GM23248 (cell line): ENCODE measurements at regions not wholly inside any gene's neighbourhood (a gene's known extent, or its start where the extent isn't known, plus 50 kb on each side); places are given as distances from the start of the nearest gene placed in this dataset.
"Not testable (repeated sequence)": the region's sequence is repeated elsewhere in the genome, so short reads cannot be mapped to it uniquely, and the experiment has no call there.

Experiments
- DNase-seq: peaks from one replicate; pipeline ENCODE4 v3.0.0-alpha.2; 2015
- H2AFZ ChIP-seq: fragments of 200-600 bp; sonication (generic); 2 replicates; pipeline ENCODE4 v1.6.1; 2016; ENCODE audit warnings: antibody characterized with exemption
- H3F3A ChIP-seq: fragments of 200-600 bp; sonication (generic); 2 replicates; pipeline ENCODE4 v1.6.1; 2016; ENCODE audit warnings: mild to moderate bottlenecking, antibody characterized with exemption, mixed run types; ENCODE audit not compliant: insufficient read depth
- H3K27ac ChIP-seq: fragments of 200-600 bp; sonication (generic); 2 replicates; pipeline ENCODE4 v1.5.1; 2016; ENCODE audit warnings: mild to moderate bottlenecking
- H3K27me3 ChIP-seq: fragments of 200-600 bp; sonication (generic); replicated peaks from 2 replicates; pipeline ENCODE4 v1.6.1; 2016; ENCODE audit warnings: mild to moderate bottlenecking; ENCODE audit not compliant: insufficient read depth
- H3K36me3 ChIP-seq: fragments of 200-600 bp; sonication (generic); 2 replicates; pipeline ENCODE4 v1.6.1; 2016; ENCODE audit warnings: low read depth, mild to moderate bottlenecking
- H3K4me1 ChIP-seq: fragments of 200-600 bp; sonication (generic); 2 replicates; pipeline ENCODE4 v1.6.1; 2016; ENCODE audit warnings: mild to moderate bottlenecking; ENCODE audit not compliant: insufficient read depth
- H3K4me2 ChIP-seq: fragments of 200-600 bp; sonication (generic); one replicate; pipeline ENCODE4 v1.6.1; 2016; ENCODE audit warnings: mild to moderate bottlenecking; ENCODE audit not compliant: unreplicated experiment
- H3K4me3 ChIP-seq: fragments of 200-600 bp; sonication (generic); 2 replicates; pipeline ENCODE4 v1.5.1; 2016; ENCODE audit warnings: mild to moderate bottlenecking
- H3K79me2 ChIP-seq: fragments of 200-600 bp; sonication (generic); 2 replicates; pipeline ENCODE4 v1.6.1; 2016; ENCODE audit warnings: mild to moderate bottlenecking; ENCODE audit not compliant: insufficient read depth
- H3K9ac ChIP-seq: fragments of 200-600 bp; sonication (generic); 2 replicates; pipeline ENCODE4 v1.6.1; 2016; ENCODE audit warnings: mild to moderate bottlenecking
- H3K9me2 ChIP-seq: fragments of 200-600 bp; sonication (generic); 2 replicates; pipeline ENCODE4 v1.6.1; 2016; ENCODE audit warnings: mixed run types, mild to moderate bottlenecking, moderate library complexity; ENCODE audit not compliant: insufficient read depth
- H3K9me3 ChIP-seq: fragments of 200-600 bp; sonication (generic); one replicate; pipeline ENCODE4 v1.6.1; 2017; ENCODE audit warnings: low read depth
- H4K20me1 ChIP-seq: fragments of 200-600 bp; sonication (generic); 2 replicates; pipeline ENCODE4 v1.6.0; 2016; ENCODE audit not compliant: insufficient read depth
- EZH2 ChIP-seq: fragments of 200-600 bp; sonication (generic); IDR thresholded peaks from 2 replicates; pipeline ENCODE4 v1.6.1; 2018; ENCODE audit warnings: antibody characterized with exemption, mild to moderate bottlenecking; ENCODE audit not compliant: insufficient read depth, poor library complexity, severe bottlenecking
- EZH2phosphoT487 ChIP-seq: fragments of 200-600 bp; sonication (generic); IDR thresholded peaks from 2 replicates; pipeline ENCODE4 v1.6.1; 2018; ENCODE audit warnings: antibody characterized with exemption, moderate library complexity, mild to moderate bottlenecking, low read depth; ENCODE audit not compliant: insufficient read depth
- WGBS, 2 experiments: methylation state at CpG; one replicate each; pipeline ENCODE4 v1.1.6; 2015 to 2017; ENCODE audit warnings: low lambda C conversion rate in 2 of 2, low coverage in 1 of 2; ENCODE audit errors: missing lambda C conversion rate in 2 of 2; 5-methylcytosine and 5-hydroxymethylcytosine counted together
- in situ Hi-C: fragments of 300-500 bp; cut with MboI; formaldehyde crosslinking; loops from 2 replicates; pipeline ENCODE4 v1.15.0; 2020

- WGBS, 2 experiments, result 66 to 81% methylated on average over 8 to 9 of the region's 9 CpGs
- no peak overlapping the region for H3K4me3 ChIP-seq
- H3K36me3 ChIP-seq, result no peaks in the 10 kb centered on the region
- DNase-seq, result peak; percentile 61
- H3K9me3 ChIP-seq, result no peaks in the 10 kb centered on the region
- no peak overlapping the region for H2AFZ ChIP-seq
- in situ Hi-C loops, result no loop called here
- H3F3A ChIP-seq, result no peaks in the 10 kb centered on the region; the same call in 1 of the 2 replicates
- H3K27me3 ChIP-seq, result no peaks in the 10 kb centered on the region
- no peak overlapping the region for H3K4me2 ChIP-seq
- H3K9ac ChIP-seq, result no peak overlapping the region
- no peaks in the 10 kb centered on the region for H3K79me2 ChIP-seq
- no peaks in the 10 kb centered on the region for H4K20me1 ChIP-seq
- no peaks in the 10 kb centered on the region for H3K9me2 ChIP-seq
- H3K27ac ChIP-seq, result no peak overlapping the region
- TF ChIP-seq EZH2phosphoT487 (no peak), EZH2 (no peak)
- H3K4me1 ChIP-seq, result no peaks in the 10 kb centered on the region
These were observed 91.0 kb downstream of the CPN2 start for GRCh38 chr3:194259982-194260766.

DNA sequence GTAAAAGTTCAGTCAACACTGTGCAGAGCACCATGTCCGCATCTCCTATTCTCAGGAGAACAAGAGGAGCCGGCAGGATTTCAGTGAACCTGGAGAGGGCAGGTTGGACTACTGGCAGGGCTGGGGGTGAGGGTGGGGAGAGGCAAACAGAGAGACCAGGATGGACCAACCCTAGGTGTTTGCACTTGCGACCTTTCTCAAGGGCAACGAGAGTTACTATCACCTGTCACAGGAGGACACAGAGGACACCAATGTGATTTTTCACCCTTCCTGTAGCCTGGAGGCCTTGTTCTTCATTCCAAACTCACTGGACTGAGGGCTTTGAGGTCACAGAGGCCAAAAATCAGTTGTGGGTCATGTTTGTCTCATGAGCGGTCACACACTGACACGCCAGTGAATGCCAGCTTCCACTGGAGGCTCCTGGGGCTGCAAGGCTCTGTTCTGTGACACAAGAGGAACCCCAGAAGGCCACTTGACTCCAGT lies 89.5 kb downstream of the CPN2 start:
- in situ Hi-C loops, result no loop called here
- WGBS, 2 experiments, result 91 to 97% methylated on average over 6 of the region's 6 CpGs
- TF ChIP-seq EZH2 (no peak), EZH2phosphoT487 (no peak)
- H3K4me2 ChIP-seq, result no peak overlapping the region
- H3K9ac ChIP-seq, result no peak overlapping the region
- peaks cover 7% of the 10 kb centered on the region for H3F3A ChIP-seq
- H3K9me2 ChIP-seq, result no peaks in the 10 kb centered on the region
- H3K36me3 ChIP-seq, result no peaks in the 10 kb centered on the region
- no peak for DNase-seq
- H3K9me3 ChIP-seq, result no peaks in the 10 kb centered on the region
- no peak overlapping the region for H3K27ac ChIP-seq
- no peaks in the 10 kb centered on the region for H3K4me1 ChIP-seq
- no peaks in the 10 kb centered on the region for H3K79me2 ChIP-seq
- no peak overlapping the region for H2AFZ ChIP-seq
- H3K27me3 ChIP-seq, result no peaks in the 10 kb centered on the region
- no peaks in the 10 kb centered on the region for H4K20me1 ChIP-seq
- no peak overlapping the region for H3K4me3 ChIP-seq

- no peak for TF ChIP-seq EZH2phosphoT487
- TF ChIP-seq EZH2, result no peak
- 73 to 74% methylated on average over 10 of the region's 10 CpGs for WGBS, 2 experiments
- H3K36me3 ChIP-seq, result no peaks in the 10 kb centered on the region
- no peak overlapping the region for H2AFZ ChIP-seq
- H3K4me1 ChIP-seq, result no peaks in the 10 kb centered on the region
- no peak overlapping the region for H3K9ac ChIP-seq
- no peaks in the 10 kb centered on the region for H3K27me3 ChIP-seq
- no peaks in the 10 kb centered on the region for H4K20me1 ChIP-seq
- no peak overlapping the region for H3K4me2 ChIP-seq
- in situ Hi-C loops, result no loop called here
- no peaks in the 10 kb centered on the region for H3K79me2 ChIP-seq
- H3F3A ChIP-seq, result peaks cover 7% of the 10 kb centered on the region
- no peak for DNase-seq
- no peak overlapping the region for H3K4me3 ChIP-seq
- H3K9me2 ChIP-seq, result no peaks in the 10 kb centered on the region
- H3K27ac ChIP-seq, result no peak overlapping the region
- H3K9me3 ChIP-seq, result no peaks in the 10 kb centered on the region
These were observed 88.8 kb downstream of the CPN2 start for GRCh38 chr3:194262176-194262924.

DNA sequence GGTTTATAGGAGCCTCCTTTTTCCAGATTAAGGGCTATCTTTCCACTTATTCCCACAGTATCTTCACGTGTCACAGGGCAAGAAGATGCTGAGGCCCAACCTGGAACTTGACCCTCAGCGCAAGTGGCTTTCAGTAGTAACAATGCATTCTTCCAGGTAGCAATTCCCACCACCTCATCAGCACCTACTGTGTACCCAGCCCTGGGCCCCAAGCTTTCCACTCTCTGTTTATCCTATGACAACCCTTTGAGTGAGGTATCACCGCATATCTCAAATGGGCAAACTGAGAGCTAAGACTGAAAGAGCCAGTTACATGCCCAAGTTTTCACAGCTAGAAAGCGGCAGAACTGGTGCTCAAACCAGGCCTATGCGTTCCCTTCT lies 88.2 kb downstream of the CPN2 start:
- in situ Hi-C loops, result no loop called here
- Histone ChIP-seq H2AFZ (no peak overlapping the region), H3K4me3 (no peak overlapping the region), H3K9me3 (no peaks in the 10 kb centered on the region), H4K20me1 (no peaks in the 10 kb centered on the region), H3K9me2 (no peaks in the 10 kb centered on the region), H3K27me3 (no peaks in the 10 kb centered on the region), H3K4me2 (no peak overlapping the region), H3F3A (peaks cover 7% of the 10 kb centered on the region), H3K4me1 (no peaks in the 10 kb centered on the region), H3K79me2 (no peaks in the 10 kb centered on the region), H3K9ac (no peak overlapping the region), H3K27ac (no peak overlapping the region), H3K36me3 (no peaks in the 10 kb centered on the region)
- no peak for TF ChIP-seq EZH2phosphoT487
- WGBS, 2 experiments, result 82 to 85% methylated on average over 5 of the region's 5 CpGs
- no peak for DNase-seq

DNA sequence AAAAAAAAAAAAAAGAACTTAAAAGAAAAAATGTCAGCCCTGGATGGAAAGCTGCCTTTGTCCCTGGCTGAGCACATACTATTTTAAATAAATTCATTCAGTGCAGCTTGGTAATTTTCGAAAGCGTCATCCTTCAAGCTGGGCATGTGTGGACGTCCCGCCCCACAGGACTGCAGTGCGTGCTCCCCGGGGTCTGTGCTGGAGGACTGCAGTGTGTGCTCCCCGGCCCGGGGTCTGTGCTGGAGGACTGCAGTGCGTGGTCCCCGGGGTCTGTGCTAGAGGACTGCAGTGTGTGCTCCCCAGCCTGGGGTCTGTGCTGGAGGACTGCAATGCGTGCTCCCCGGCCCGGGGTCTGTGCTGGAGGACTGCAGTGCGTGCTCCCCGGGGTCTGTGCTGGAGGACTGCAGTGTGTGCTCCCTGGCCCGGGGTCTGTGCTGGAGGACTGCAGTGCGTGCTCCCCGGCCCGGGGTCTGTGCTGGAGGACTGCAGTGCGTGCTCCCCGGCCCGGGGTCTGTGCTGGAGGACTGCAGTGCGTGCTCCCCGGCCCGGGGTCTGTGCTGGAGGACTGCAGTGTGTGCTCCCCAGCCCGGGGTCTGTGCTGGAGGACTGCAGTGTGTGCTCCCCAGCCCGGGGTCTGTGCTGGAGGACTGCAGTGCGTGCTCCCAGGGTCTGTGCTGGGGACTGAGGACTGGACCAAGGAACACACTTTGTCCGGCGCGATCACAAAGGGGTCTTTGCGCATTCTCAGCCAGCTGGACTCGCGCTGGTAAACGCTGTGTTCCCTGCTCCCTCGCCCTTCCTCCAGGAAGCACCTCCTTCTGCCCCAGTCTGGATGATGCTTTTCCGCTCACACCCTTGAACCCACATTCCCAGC lies 86.3 kb downstream of the CPN2 start:
- H3K9me3 ChIP-seq, H3K36me3 ChIP-seq, in situ Hi-C loops, H4K20me1 ChIP-seq, H3K9me2 ChIP-seq, H3K79me2 ChIP-seq, H3F3A ChIP-seq, H3K4me1 ChIP-seq, H3K27me3 ChIP-seq, DNase-seq: not testable (repeated sequence)
- Histone ChIP-seq H3K27ac (peak overlapping the region; percentile 2; the same call in 1 of the 2 replicates), H2AFZ (peak overlapping the region; percentile 31), H3K4me2 (peak overlapping the region; percentile 12), H3K9ac (peak overlapping the region; percentile 9), H3K4me3 (peak overlapping the region; percentile 43; the same call in 1 of the 2 replicates)
- 43 to 54% methylated on average over 21 to 33 of the region's 37 CpGs for WGBS, 2 experiments
